ENCODE measurements at regions not wholly inside any gene's neighbourhood (a gene's known extent, or its start where the extent isn't known, plus 50 kb on each side); places are given as distances from the start of the nearest gene placed in this dataset.

GRCh38 chrX:80098038-80098437 is 83.5 kb downstream of the TBX22 start:
- WGBS, 5 donors: 84 to 100% (median 87%) methylated on average over 2 of the region's 2 CpGs
- DNase-seq: no peak
- Histone ChIP-seq H3K27me3 (replicated peaks in 1 of 7) (no peaks in the 10 kb centered on the region), H3K36me3 (no peaks in the 10 kb centered on the region), H3K4me3 (no peak overlapping the region), H3K4me1 (no peaks in the 10 kb centered on the region), H3K27ac (no peak overlapping the region), H3K9me3 (no peaks in the 10 kb centered on the region)
- intact Hi-C loops (cut with DNase I; ENCODE audit: low total_unique reads): no loop called here
- TF ChIP-seq POLR2AphosphoS5 (IDR thresholded peaks at IDR 0.05) (no peak), POLR2A (IDR thresholded peaks at IDR 0.05) (no peak), CTCF (IDR thresholded peaks at IDR 0.05 in 8 of 11, conservative IDR thresholded peaks at IDR 0.05 in 3 of 11) (no peak)

GRCh38 chrX:80120335-80120734 is 105.8 kb downstream of the TBX22 start:
- Histone ChIP-seq H3K36me3 (no peaks in the 10 kb centered on the region), H3K27me3 (replicated peaks in 1 of 7) (no peaks in the 10 kb centered on the region), H3K27ac (no peak overlapping the region), H3K4me3 (no peak overlapping the region), H3K4me1 (no peaks in the 10 kb centered on the region), H3K9me3 (peaks cover 0 to 5% (median under 1%) of the 10 kb centered on the region in 8 donors)
- DNase-seq: no peak
- TF ChIP-seq POLR2AphosphoS5 (IDR thresholded peaks at IDR 0.05): no peak
- no peak for TF ChIP-seq POLR2A (IDR thresholded peaks at IDR 0.05)
- no peak for TF ChIP-seq CTCF (IDR thresholded peaks at IDR 0.05 in 8 of 11, conservative IDR thresholded peaks at IDR 0.05 in 3 of 11)
- 82 to 94% (median 87%) methylated on average over 1 of the region's 1 CpG for WGBS, 5 donors
- intact Hi-C loops (cut with DNase I; ENCODE audit: low total_unique reads): no loop called here

- TF ChIP-seq CTCF (IDR thresholded peaks at IDR 0.05 in 8 of 11, conservative IDR thresholded peaks at IDR 0.05 in 3 of 11) (no peak), POLR2AphosphoS5 (IDR thresholded peaks at IDR 0.05) (no peak), POLR2A (IDR thresholded peaks at IDR 0.05) (no peak)
- intact Hi-C loops (cut with DNase I; ENCODE audit: low total_unique reads): no loop called here
- no peaks in the 10 kb centered on the region for H3K36me3 ChIP-seq
- 28 to 64% (median 58%) methylated on average over 1 of the region's 1 CpG for WGBS, 5 donors
- DNase-seq: no peak
- no peak overlapping the region for H3K27ac ChIP-seq
- no peaks in the 10 kb centered on the region for H3K4me1 ChIP-seq
- H3K27me3 ChIP-seq (replicated peaks in 1 of 7): no peaks in the 10 kb centered on the region
- no peak overlapping the region for H3K4me3 ChIP-seq
- H3K9me3 ChIP-seq: peaks cover 0 to 1% (median 0%) of the 10 kb centered on the region in 8 donors
These were observed 124.4 kb downstream of the TBX22 start for GRCh38 chrX:80138938-80139337.

GRCh38 chrX:80139564-80139963 is 125.0 kb downstream of the TBX22 start:
- whole genome bisulfite sequencing, 5 donors: 21 to 43% (median 38%) methylated on average over 6 of the region's 6 CpGs
- intact Hi-C loops (cut with DNase I; ENCODE audit: low total_unique reads): no loop called here
- no peaks in the 10 kb centered on the region for H3K27me3 ChIP-seq (replicated peaks in 1 of 7)
- H3K4me1 ChIP-seq: no peaks in the 10 kb centered on the region
- H3K36me3 ChIP-seq: no peaks in the 10 kb centered on the region
- H3K27ac ChIP-seq: no peak overlapping the region
- TF ChIP-seq POLR2AphosphoS5 (IDR thresholded peaks at IDR 0.05): no peak
- no peak for TF ChIP-seq POLR2A (IDR thresholded peaks at IDR 0.05)
- no peak for TF ChIP-seq CTCF (IDR thresholded peaks at IDR 0.05 in 8 of 11, conservative IDR thresholded peaks at IDR 0.05 in 3 of 11)
- H3K4me3 ChIP-seq: no peak overlapping the region
- no peaks in the 10 kb centered on the region for H3K9me3 ChIP-seq
- no peak for DNase-seq

All from spleen (tissue), 11 donors.